HG02852 (cell line): ENCODE measurements at regions not wholly inside any gene's neighbourhood (a gene's known extent, or its start where the extent isn't known, plus 50 kb on each side); places are given as distances from the start of the nearest gene placed in this dataset.

Source experiments
- ATAC-seq: cut with Tn5 transposase; IDR thresholded peaks from one replicate; pipeline ENCODE4 v1.9.1; 2021; ENCODE audit warnings: mild to moderate bottlenecking, moderate library complexity; ENCODE audit not compliant: unreplicated experiment

GRCh38 chr20:23282111-23282510 is 68.5 kb upstream of the NXT1 start:
- no peak for ATAC-seq

- no peak for ATAC-seq
Measured at GRCh38 chr20:23279836-23280235, 70.8 kb upstream of the NXT1 start.

- no peak for ATAC-seq
Measured at GRCh38 chr20:23278172-23278571, 72.4 kb upstream of the NXT1 start.

GRCh38 chr20:23277316-23277715 is 73.3 kb upstream of the NXT1 start:
- ATAC-seq, result no peak

GRCh38 chr20:23273776-23274175 is 76.8 kb upstream of the NXT1 start:
- ATAC-seq, result no peak

- no peak for ATAC-seq
Measured at GRCh38 chr20:23272176-23273029, 78.2 kb upstream of the NXT1 start.

GRCh38 chr20:23270382-23270911 is 80.1 kb upstream of the NXT1 start:
- ATAC-seq, result no peak

GRCh38 chr20:23269954-23270353 is 80.6 kb upstream of the NXT1 start:
- ATAC-seq, result no peak

GRCh38 chr20:23268792-23269354 is 81.7 kb upstream of the NXT1 start:
- ATAC-seq, result no peak

GRCh38 chr20:23267909-23268308 is 82.7 kb upstream of the NXT1 start:
- no peak for ATAC-seq

- ATAC-seq, result no peak
Measured at GRCh38 chr20:23266530-23267398, 83.8 kb upstream of the NXT1 start.

GRCh38 chr20:23265226-23265625 is 85.4 kb upstream of the NXT1 start:
- no peak for ATAC-seq

GRCh38 chr20:23264545-23264944 is 86.0 kb upstream of the NXT1 start:
- no peak for ATAC-seq

GRCh38 chr20:23260181-23260840 is 90.3 kb upstream of the NXT1 start:
- no peak for ATAC-seq

- no peak for ATAC-seq
Measured at GRCh38 chr20:23258747-23259121, 91.9 kb upstream of the NXT1 start.

GRCh38 chr20:23257848-23258746 is 92.5 kb upstream of the NXT1 start:
- no peak for ATAC-seq

- ATAC-seq, result no peak
Measured at GRCh38 chr20:23257106-23257761, 93.4 kb upstream of the NXT1 start.

GRCh38 chr20:23255716-23256385 is 94.7 kb upstream of the NXT1 start:
- ATAC-seq, result no peak

- ATAC-seq, result no peak
Measured at GRCh38 chr20:23255106-23255505, 95.5 kb upstream of the NXT1 start.
